Gastroesophageal sphincter (tissue), 4 donors: ENCODE measurements at regions not wholly inside any gene's neighbourhood (a gene's known extent, or its start where the extent isn't known, plus 50 kb on each side); places are given as distances from the start of the nearest gene placed in this dataset.

Experiments
- ATAC-seq: fragments of 150-250 bp; one replicate; pipeline ENCODE4 v1.9.1; 2016; ENCODE audit warnings: mild to moderate bottlenecking, moderate library complexity
- H3K27ac ChIP-seq, 4 donors: fragments of 200-600 bp; sonication (generic) in 3 of 4; 1 replicate in 3 of 4; 2 replicates in 1 of 4; pipeline ENCODE4 v1.5.1; 2016 to 2019
- H3K27me3 ChIP-seq: fragments of 200-600 bp; sonication (generic); one replicate; pipeline ENCODE4 v1.5.1; 2019
- H3K36me3 ChIP-seq, 2 donors: fragments of 200-600 bp; sonication (generic); one replicate each; pipeline ENCODE4 v1.5.1; 2019; ENCODE audit warnings: control low read depth in 1 of 2
- H3K4me1 ChIP-seq, 3 donors: fragments of 200-600 bp; sonication (generic); 1 replicate in 2 of 3; 2 replicates in 1 of 3; pipeline ENCODE4 v1.5.1; 2016 to 2019; ENCODE audit warnings: control low read depth in 2 of 3
- H3K4me3 ChIP-seq, 2 donors: fragments of 200-600 bp; sonication (generic); one replicate each; pipeline ENCODE4 v1.5.1; 2019; ENCODE audit warnings: mild to moderate bottlenecking in 1 of 2, moderate library complexity in 1 of 2
- H3K9me3 ChIP-seq, 3 donors: fragments of 200-600 bp; sonication (generic); one replicate each; pipeline ENCODE4 v1.5.1; 2017 to 2019; ENCODE audit warnings: control low read depth in 2 of 3
- EP300 ChIP-seq: sonication (generic); formaldehyde crosslinking; IDR thresholded peaks from one replicate; pipeline ENCODE4 v1.6.1; 2017; ENCODE audit warnings: antibody characterized with exemption, mild to moderate bottlenecking
- POLR2A ChIP-seq, 2 donors: fragments of 450-650 bp; IDR thresholded peaks; one replicate each; pipeline ENCODE4 v1.6.1; 2017; ENCODE audit warnings: antibody characterized with exemption in 2 of 2, mild to moderate bottlenecking in 2 of 2, moderate library complexity in 1 of 2
- POLR2AphosphoS5 ChIP-seq: sonication (generic); formaldehyde crosslinking; IDR thresholded peaks from one replicate; pipeline ENCODE4 v1.6.1; 2017; ENCODE audit warnings: antibody characterized with exemption
- WGBS, 2 donors: methylation state at CpG; one replicate each; pipeline ENCODE4 v1.1.5; 2018; ENCODE audit warnings: low coverage in 1 of 2; 5-methylcytosine and 5-hydroxymethylcytosine counted together
- TF ChIP-seq, protein P1 (sequence below), 4 experiments: fragments of 200-600 bp in 2 of 4; fragments of 450-650 bp in 2 of 4; sonication (generic) in 1 of 4; IDR thresholded peaks; one replicate each; pipeline ENCODE4 v1.5.1; 2017 to 2019; ENCODE audit warnings: antibody characterized with exemption in 4 of 4, mild to moderate bottlenecking in 2 of 4, moderate library complexity in 2 of 4

GRCh38 chr2:8458503-8459459 lies 223.1 kb upstream of the ID2 start:
- no peak for ATAC-seq
- TF ChIP-seq POLR2AphosphoS5 (no peak), EP300 (no peak), POLR2A (IDR thresholded peaks at IDR 0.05) (no peak)
- TF ChIP-seq, protein P1, sequence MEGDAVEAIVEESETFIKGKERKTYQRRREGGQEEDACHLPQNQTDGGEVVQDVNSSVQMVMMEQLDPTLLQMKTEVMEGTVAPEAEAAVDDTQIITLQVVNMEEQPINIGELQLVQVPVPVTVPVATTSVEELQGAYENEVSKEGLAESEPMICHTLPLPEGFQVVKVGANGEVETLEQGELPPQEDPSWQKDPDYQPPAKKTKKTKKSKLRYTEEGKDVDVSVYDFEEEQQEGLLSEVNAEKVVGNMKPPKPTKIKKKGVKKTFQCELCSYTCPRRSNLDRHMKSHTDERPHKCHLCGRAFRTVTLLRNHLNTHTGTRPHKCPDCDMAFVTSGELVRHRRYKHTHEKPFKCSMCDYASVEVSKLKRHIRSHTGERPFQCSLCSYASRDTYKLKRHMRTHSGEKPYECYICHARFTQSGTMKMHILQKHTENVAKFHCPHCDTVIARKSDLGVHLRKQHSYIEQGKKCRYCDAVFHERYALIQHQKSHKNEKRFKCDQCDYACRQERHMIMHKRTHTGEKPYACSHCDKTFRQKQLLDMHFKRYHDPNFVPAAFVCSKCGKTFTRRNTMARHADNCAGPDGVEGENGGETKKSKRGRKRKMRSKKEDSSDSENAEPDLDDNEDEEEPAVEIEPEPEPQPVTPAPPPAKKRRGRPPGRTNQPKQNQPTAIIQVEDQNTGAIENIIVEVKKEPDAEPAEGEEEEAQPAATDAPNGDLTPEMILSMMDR (IDR thresholded peaks at IDR 0.05) = no peak
- Histone ChIP-seq H3K9me3 (no peaks in the 10 kb centered on the region), H3K4me1 (peaks cover 0 to 29% (median 0%) of the 10 kb centered on the region in 3 donors), H3K27ac (no peak overlapping the region), H3K4me3 (no peak overlapping the region), H3K36me3 (no peaks in the 10 kb centered on the region), H3K27me3 (peaks cover 24% of the 10 kb centered on the region)
- 88 to 90% methylated on average over 7 to 8 of the region's 10 CpGs for WGBS, 2 donors

DNA sequence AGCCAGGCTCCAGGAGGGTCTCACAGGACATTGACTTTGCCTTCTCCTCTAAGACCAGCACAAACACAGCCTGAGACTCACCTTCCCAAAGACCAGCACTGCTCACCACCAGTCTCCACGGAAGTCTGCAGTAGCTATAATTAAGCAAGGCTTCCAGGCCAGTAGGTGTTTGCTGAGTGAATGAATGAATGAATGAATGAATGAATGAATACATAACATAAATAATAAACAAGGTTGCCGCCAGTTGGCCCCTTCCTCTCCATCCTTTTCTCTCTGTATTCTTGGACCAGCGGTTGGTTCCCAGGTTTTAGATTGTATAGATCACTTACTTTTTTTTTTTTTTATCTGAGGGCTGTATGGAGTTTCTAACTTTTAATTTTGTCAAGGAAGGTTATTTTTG lies 222.4 kb upstream of the ID2 start:
- H3K9me3 ChIP-seq = no peaks in the 10 kb centered on the region
- H3K27me3 ChIP-seq = peaks cover 24% of the 10 kb centered on the region
- H3K4me1 ChIP-seq = peaks cover 0 to 22% (median 0%) of the 10 kb centered on the region in 3 donors
- whole genome bisulfite sequencing, 2 donors = 87 to 100% methylated on average over 3 of the region's 3 CpGs
- TF ChIP-seq, protein P1 (IDR thresholded peaks at IDR 0.05) = no peak
- TF ChIP-seq EP300 (no peak), POLR2A (IDR thresholded peaks at IDR 0.05) (no peak)
- ATAC-seq = no peak
- H3K27ac ChIP-seq = no peak overlapping the region
- H3K4me3 ChIP-seq = no peak overlapping the region
- no peaks in the 10 kb centered on the region for H3K36me3 ChIP-seq

DNA sequence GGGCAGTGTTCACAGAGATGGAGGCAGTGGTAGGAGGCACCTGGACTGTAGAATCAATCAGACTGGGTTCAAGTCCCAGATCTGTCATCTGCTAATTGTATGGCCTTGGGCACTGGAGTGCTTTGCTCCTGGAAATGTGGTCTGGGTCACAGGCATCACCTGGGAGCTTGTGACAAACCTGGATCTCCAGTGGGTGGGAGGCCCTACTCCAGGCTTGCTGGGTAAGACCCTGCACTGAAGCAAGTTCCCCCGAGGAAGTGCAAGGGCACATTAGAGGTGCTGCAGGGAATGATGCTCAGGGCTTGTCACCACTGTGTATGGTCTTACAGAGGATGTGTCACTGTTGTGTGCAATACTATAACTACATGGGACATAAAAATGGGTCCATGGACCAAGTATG lies 220.5 kb upstream of the ID2 start:
- 100% methylated on average over 1 of the region's 1 CpG; no CpG with 5 or more reads in 1 of the 2 donors for WGBS, 2 donors

DNA sequence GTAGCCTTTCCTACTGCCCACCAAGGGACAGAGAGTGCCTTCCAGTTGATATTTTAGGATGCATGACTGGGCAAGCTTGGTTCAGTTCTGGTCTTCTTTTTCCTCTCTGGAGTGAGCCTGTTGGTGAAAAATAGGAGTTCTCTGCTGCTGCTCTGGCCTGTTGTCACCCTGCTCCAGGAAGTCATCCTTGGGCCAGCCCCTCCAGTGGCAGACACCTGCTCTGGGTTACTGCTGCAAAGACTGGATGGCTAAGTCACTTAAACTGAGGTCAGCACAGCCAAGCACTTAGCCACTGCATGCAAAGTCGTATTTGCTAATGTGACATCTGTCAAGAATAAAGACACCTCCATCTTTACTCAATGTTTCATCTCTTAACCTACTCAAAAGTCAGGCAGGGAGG lies 219.6 kb upstream of the ID2 start:
- Histone ChIP-seq H3K4me1 (peaks cover 0 to 4% (median 0%) of the 10 kb centered on the region in 3 donors), H3K36me3 (no peaks in the 10 kb centered on the region), H3K27me3 (peaks cover 15% of the 10 kb centered on the region), H3K9me3 (no peaks in the 10 kb centered on the region), H3K4me3 (no peak overlapping the region), H3K27ac (no peak overlapping the region)
- WGBS, 2 donors = 100% methylated on average over 1 of the region's 1 CpG; no CpG with 5 or more reads in 1 of the 2 donors
- no peak for ATAC-seq
- TF ChIP-seq EP300 (no peak), POLR2AphosphoS5 (no peak), POLR2A (IDR thresholded peaks at IDR 0.05) (no peak)
- TF ChIP-seq, protein P1 (IDR thresholded peaks at IDR 0.05) = no peak

More for the DNA sequence above, 220.5 kb upstream of the ID2 start:
- no peak for ATAC-seq
- no peak for TF ChIP-seq EP300
- no peak for TF ChIP-seq POLR2A (IDR thresholded peaks at IDR 0.05)
- TF ChIP-seq POLR2AphosphoS5 = no peak
- TF ChIP-seq, protein P1 (IDR thresholded peaks at IDR 0.05) = no peak
- Histone ChIP-seq H3K36me3 (no peaks in the 10 kb centered on the region), H3K27ac (no peak overlapping the region), H3K9me3 (no peaks in the 10 kb centered on the region), H3K27me3 (peaks cover 24% of the 10 kb centered on the region), H3K4me1 (peaks cover 0 to 12% (median 0%) of the 10 kb centered on the region in 3 donors), H3K4me3 (no peak overlapping the region)
